GM21515 (cell line): ENCODE measurements at regions not wholly inside any gene's neighbourhood (a gene's known extent, or its start where the extent isn't known, plus 50 kb on each side); places are given as distances from the start of the nearest gene placed in this dataset.

Experiments used
- ATAC-seq: cut with Tn5 transposase; IDR thresholded peaks from one replicate; pipeline ENCODE4 v1.9.1; 2021; ENCODE audit not compliant: unreplicated experiment

DNA sequence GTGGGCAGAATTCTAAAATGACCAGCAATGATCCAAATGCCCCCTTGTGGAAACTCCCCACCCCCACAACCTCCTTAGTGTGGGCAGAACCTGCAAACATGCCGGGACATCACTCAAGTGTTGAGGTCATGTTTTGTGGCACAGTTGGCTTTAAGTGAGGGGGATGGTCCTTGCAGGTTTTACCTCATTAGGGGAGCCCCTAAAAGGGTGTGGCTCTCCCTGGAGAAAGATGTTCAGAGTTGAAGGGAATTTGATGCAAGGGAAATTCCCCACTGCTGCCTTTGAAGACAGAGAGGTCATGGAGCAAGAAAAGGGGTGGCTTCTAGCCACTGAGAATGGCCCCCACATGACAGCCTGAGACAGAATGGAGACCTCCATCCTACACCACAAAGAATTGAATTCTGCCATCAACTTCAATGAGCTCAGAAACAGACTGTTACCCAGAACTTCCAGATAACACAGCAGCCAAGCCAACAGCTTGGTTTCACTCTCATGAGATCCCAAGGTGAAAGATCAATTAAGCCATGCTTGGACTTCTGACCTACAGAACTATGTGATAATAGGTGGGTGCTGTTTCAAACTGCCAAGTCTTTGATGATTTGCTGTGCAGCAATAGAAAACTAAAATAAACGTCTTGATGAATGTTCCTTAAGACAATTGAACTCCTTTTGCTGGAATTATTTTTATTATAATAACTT is 103.4 kb downstream of the MED10 start:
- ATAC-seq = no peak

DNA sequence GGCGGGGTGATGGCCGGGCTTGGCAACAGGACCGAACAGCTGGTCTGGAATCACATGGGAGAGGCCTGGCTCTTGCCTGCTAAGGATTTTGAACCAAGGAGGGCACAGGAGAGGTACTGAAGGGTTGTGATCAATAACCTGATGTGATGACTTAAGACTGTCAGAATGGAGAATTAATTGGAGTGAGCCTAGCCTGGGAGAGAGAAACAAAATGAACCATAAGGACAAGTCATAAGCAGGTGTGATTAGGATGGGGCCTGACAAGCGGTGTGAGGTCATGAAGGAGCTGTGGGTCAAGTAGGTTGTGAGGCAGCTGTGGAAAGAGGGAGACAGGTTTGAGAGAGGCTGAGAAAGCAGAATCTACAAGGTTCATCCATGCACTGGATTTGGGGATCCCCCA is 104.6 kb downstream of the MED10 start:
- no peak for ATAC-seq

DNA sequence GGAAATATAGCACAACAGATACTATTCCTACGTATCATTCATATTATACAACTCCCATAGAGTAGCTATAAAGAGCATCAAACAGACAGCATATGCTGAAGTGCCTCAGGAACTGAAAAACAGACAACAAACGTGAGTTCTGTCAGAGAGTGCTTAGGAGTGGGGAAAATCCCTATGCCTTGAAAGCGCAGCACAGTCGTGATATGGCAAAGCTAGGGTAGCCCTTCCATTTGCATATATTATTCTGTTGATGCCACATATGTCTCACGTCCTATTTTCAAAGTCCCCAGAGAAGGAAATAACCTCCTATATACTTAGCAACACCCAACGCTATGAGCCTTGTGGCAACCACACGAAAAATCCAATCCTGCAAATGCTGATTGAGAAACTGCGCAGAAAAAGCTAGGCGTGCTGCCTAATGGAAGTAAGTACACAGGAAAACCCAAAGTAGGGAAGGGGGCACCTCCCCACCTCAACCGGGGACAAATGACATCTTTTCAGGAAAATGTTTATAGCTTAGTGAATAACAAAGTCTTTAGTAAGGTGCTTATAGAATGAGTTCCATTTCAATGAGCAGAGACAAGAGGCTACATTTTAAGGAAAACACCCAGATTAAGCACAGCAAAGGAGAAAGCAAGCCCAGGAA is 105.1 kb downstream of the MED10 start:
- peak; percentile 69 for ATAC-seq

DNA sequence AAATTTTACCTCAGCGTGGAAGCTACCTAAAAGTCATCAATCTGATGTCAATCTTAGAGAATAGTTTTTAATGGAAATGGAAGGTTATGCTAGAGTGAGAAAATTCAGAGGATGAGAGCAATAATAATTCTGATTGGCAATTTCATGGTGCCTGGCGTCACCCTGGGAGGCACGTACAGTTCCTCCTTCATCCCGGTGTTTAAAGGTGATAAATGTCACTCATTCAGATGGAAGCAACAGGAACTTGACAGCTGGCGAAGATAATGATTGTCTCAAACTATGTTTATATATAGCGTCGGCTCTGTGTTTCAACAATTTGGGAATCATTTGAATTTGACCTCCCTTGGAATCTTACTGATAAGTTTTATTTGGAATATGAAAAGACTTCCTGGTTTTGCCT is 108.4 kb downstream of the MED10 start:
- ATAC-seq = no peak

DNA sequence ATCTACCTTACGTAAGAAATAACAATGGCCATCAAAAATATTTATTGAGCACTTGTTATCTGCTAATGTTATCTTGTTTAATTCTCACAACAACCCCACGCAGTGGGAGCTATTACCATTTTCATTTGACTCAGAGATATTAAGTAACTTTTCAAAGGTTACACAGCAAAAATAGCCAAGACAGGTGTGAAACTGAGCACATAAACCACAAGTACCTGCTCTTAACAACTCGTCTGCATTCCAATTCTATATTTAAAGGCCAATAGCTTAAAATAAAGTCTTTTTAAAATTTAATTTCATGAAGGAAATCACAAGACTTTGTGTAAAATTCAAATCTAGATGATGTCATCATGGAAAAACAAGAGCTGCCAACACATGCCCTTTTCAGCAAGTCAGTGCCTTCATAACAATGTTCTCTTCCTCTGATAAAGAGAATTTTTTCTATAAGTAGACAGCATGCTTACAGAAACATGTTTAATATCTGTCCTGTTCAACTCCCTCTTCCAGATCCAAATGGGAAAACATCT is 111.6 kb downstream of the MED10 start:
- no peak for ATAC-seq

DNA sequence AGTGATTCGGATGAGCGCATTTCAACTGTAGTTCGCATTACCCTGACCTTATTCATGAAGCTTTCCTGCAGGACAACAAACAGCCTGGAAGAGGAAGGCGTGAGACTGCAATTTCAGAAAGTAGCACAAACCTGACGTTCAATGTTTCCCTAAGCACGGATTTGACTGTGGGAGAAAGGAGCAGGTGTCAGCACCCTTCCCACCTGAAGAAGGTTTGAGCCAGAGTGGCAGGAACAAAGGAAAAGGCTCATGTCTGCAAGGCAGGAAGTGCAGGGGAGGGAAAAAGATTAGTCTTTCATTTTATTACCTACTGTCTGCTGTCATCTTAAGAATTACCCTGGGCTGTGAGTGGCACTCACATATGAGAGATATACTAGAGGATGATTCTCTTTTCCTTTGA is 114.0 kb downstream of the MED10 start:
- ATAC-seq = no peak

DNA sequence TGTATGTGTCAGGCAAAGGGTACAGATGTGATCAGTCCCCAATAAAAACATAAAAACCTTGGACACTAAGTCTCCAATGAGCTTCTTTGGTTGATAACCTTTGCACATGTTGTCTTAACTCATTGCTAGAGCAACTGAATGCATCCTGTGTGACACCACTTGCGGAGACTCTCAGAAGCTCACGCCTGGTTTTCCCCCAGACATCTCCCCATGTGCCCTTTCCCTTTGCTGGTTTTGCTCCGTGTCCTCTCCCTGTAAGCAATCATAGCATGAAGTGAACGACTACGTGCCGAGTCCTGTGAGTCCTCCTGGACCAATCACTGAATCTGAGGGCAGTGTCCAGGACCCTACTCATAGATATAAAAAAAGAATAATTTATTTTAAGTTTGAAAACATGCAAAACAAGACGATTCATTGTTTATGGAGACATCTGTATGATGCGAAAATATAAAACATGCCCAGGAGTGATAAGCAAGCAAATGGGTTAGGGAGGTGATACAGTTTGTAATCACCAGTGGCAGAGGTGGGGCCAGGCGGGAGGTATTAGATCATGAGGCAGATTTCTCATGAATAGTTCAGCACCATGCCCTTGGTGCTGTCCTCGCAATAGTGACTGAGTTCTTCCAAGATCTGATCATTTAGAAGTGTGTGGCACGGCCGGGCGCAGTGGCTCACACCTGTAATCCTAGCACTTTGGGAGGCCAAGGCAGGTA is 115.5 kb downstream of the MED10 start:
- no peak for ATAC-seq

DNA sequence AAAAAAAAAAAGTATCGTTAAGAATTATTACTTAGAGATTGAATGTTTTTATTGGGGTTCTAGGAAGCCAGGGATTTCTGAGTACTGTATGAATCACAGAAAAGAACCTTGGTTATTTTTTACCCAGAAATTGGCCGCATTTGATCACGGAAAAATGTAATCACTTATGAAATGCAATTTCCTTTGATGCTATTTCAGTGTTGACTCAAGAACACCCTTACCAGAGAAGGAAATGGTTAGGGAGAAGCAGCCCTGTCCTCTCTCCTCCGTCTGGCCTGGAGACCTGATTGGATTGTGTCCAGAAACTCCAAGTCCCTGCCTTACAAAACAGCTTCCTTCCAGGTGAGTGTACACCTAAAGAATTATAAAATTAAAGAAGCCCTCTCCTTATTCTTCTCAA is 116.7 kb downstream of the MED10 start:
- no peak for ATAC-seq

DNA sequence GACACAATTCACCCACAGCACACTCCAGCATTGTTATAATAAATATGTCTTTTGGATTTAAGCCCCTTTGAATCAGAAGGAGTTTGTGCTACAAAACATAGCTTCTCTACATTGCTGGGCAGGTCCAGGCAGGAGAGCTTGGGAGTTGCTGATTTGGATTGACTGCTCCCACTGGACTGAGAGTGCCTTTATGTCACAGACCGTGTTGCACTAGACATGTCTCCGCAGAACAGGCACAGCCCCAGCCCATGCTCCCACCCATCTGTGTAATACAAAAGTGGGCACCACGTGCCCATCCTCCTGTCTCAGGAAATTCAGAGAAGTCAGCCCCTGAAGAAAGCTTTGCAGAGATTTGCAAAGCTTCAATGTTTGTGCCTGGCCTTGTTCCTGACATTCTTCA is 117.1 kb downstream of the MED10 start:
- no peak for ATAC-seq

DNA sequence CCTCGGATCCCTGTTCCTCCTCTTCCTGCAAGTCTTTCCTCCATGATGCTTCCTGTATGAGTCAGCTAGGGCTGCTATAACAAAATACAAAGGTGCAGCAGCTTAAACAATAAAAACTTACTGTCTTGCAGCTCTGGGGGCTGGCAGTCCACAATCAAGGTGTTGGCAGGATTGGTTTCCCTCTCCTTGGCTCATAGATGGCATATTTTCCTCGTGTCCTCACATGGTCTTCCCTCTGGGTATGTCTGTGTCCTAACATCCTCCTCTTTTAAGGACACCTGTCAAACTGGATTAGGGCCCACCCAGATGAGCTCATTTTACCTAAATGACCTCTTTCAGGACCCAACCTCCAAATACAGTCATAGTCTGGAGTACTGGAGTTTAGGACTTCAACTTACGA is 117.5 kb downstream of the MED10 start:
- no peak for ATAC-seq

DNA sequence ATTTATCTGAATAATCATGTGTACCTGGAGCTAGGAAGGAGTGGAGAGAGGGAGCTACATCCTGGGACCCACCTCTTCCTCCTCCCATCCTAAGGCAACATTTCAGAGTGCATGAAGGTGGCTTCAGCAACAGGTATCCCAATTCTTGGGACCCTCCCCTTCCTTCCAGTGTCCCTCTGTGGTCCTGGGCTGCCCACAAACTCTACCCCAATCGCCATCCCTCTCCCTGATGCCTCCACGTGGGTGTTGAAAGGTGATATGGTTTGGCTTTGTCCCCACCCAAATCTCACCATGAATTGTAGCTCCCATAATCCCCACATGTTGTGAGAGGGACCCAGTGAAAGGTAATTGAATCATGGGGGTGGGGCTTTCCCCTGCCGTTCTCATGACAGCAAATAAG is 121.4 kb downstream of the MED10 start:
- no peak for ATAC-seq

DNA sequence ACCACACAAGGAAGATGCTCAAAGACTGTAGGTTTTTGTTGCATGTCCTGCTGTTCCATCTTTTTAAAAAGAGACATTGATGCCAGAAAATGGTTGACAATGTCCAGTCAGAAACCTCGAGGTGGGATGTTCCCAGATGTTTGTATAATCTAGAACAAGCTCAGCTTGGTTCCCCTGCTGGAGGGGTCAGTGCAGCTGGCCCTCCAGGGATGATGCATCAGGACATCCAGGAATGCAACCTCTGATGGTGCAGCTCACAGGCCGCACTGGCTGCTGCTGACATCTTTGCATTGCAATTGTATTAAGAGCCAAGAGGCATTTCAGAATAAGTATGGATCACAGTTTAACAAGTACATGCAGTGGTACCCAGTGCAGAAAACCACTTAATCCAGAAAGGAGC is 122.4 kb downstream of the MED10 start:
- ATAC-seq = no peak

DNA sequence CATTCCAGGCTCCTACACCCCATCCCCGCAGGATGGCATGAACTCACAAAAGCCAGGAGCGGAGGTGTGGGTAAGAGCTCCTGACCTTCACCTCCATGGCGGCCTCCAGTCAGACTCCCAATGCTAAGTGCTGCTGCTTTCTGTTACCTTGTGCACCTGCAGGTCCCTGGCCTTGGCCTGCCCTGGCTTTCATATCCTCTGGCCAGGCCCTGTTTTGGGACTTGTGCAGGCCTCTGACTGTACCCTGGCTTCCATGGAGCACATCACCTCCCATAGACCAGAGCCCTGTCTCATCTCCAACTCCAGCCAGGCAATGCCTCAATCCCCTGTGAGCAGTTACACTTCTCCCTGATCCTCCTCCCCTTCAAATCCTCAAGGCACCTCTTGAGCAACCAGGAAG is 124.5 kb downstream of the MED10 start:
- ATAC-seq = no peak

DNA sequence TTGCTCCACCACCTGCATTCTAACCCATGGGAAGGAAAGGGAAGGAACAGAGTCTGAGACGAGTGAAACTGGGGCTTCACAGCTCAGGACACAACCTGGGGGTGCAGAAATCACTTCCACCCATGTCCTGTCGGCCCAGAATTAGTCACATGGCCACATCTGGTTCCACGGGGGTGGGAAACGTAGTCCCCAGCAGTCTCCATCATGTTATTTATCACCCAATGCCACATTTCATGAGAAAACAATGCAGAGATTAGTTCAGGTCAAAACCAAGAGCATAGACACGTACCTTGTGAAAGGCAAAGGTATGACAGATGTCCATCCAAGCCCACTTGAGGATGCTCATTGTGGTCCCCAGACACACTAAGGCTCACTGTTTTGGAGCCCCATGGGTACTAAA is 125.1 kb downstream of the MED10 start:
- no peak for ATAC-seq

DNA sequence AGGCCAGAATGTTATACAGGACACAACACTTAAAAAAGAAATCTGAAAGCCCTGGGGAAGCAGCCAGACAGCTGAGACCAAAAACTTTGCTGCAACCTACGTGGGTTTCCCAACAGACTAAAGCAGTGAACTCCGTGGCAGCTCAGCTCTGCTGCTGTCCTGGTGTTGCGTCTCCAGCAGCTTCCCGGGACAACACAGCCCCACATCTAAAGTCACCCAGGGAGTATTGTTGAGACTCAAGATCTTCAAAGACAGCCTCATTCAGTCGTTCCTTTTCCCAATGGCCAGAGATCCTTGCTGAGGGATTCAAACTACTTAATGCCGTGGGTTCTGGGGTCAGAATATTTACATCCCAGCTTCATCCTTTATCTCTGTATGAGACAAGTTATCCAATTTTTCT is 125.8 kb downstream of the MED10 start:
- ATAC-seq = no peak

DNA sequence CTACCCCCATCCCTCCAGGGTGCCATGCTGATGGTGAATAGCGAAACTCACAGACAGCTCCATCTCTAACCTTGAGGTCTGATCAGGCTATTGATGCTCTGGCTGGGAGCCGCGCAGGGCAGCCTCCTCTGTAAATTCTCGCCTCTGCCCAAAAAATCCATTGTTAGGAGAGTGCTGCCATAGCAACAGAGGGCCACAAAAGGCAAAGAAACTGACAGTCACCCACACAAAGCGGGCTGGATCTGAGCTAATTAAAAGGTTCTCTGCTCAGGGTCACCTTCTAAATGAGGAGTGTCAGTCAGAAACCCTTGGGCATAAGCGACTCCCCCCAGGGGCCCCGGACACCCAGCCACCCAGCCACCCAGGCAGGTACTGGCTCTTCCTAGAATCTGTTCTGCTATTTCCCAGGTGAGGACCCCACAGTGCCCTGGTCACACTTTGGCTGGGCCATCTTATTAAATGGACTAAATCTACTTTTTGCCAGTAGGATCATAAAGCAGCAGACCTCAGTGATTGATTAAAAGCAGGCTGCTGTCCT is 126.7 kb downstream of the MED10 start:
- no peak for ATAC-seq

DNA sequence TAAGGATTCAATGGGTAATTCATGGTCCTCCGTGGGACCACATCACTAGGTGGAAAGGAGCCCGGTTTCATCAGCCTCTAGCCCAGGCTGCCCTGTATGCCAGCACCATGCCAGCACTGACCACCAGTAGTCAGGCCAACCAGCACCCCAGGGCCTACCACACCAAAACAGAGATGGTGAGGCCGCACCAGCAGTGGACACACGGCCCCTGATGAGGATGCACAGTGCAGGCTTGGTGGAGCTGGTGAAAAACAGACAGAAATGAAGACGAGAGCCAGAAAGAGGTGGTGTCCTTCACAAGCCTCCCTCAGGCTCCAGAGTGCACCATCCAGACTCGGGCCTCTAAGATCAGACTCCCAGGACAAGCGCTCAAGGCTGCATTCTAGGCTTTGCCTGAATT is 128.2 kb downstream of the MED10 start:
- ATAC-seq = no peak

DNA sequence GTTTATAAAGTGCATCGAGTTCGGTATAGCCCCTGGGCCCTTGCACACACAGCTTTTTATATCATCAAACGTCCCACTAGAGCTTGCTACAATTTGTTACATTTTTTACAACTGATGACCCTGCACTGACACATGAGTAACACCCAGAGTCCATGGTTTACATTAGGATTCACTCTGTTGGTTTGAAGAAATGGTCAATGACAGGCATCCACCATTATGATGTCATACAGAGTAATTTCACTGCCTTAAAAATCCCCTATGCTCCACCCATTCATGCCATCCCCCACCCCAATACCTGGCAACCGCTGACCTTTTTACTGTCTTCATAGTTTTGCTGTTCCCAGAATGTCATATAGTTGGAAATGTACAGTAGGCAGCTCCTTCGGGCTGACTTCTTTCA is 130.2 kb downstream of the MED10 start:
- ATAC-seq = no peak

DNA sequence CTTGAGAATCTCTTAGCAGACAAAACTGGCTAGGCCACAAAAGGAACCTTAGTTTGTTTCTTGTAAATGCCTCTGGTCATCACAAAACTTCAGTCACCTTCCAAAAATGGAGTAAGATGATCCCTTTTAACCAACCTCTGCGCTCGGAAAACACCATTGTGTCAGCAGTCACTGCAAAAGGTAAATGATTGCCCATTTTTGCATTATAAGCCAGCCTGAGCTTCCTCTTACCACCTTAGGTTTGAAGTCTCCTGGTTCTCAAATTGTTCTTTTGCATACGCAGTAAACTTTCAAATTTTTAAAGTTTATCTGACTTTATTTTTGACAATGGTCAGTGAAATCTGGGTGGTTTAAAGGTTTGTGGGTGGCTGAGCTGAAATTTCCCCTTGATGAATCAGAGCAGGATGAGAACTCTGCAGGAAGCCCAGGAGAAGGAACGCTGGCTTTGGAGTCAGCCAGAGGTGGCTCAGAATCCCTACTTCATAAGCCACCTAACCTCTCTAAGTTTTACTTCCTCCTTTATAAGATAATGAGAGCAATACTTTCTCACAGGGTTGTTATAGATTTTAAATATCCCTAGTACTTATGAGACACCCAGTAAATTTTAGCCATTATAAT is 131.4 kb downstream of the MED10 start:
- ATAC-seq = no peak

DNA sequence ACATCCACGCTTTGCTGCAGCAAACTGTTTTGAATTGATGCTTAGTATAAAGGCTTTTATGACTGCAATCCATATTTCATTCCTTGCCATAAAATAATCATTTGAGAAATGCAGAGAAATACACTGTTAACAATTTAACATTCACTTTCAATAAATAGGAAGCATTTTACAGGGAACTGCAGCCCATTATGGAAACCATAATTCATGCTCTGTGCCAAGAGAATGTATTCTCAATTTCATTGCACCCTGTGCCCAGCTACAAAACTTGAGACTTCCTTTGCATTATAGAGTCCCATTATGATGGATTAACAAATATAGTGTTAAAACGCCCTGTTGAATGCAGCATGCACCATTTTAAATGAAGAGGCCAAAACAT is 134.0 kb downstream of the MED10 start:
- ATAC-seq = no peak

DNA sequence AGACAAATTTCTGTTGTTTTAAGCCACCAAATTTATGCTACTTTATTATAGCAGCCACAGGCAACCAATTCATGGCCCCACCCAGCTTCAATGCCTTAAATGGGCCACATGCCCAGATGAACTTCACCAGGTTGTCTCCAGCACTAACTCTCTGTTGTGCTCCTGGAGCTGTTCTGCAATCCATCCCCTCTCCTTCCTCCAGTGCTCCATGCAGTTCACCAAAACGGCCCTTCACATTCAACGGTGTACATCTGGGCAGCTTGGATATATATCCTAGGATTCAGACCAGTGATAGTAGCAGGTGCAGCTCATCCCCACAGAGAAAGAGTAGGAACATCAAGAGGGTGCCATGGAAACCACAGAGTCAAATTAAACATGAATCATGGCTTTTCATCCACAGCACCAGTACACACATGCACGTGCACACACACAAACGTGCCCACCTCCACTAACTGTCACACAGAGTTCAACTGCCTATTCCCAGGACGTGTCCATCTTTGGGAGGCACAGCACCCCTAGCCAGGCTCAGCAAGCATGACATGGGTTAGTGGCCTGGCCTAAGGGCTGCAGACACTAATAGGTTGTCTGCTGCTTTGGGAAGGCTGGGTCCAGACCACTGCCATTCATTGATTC is 134.5 kb downstream of the MED10 start:
- no peak for ATAC-seq
